ENCODE measurements at regions not wholly inside any gene's neighbourhood (a gene's known extent, or its start where the extent isn't known, plus 50 kb on each side); places are given as distances from the start of the nearest gene placed in this dataset.
A peak's percentile ranks its signal among the peaks of the same experiment; 100 is the strongest.

DNA sequence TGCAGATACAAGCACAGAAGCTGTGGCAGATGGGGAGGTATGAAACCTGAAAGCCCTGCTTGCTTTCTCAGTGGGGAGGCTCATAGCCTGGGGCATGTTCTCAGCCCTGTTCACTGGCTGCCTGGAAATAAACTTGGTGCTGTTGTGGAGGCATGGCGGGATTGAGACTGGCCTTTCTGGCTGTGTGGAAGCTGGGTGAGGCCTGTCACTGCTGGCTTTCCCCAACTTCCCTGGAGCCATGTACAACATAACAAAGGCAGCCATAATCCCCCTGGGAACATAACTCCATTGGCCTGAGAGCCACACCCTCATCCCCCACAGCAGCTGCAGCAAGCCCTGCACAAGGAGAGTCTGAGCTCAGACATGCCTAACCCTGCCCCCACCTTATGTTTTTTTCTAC lies 237.7 kb upstream of the TLL1 start:
- DNase-seq (ENCODE audit: low read depth) = peak; percentile 32
- H3K4me3 ChIP-seq (ENCODE audit: low read length) = no peak overlapping the region
- TF ChIP-seq, protein P1, sequence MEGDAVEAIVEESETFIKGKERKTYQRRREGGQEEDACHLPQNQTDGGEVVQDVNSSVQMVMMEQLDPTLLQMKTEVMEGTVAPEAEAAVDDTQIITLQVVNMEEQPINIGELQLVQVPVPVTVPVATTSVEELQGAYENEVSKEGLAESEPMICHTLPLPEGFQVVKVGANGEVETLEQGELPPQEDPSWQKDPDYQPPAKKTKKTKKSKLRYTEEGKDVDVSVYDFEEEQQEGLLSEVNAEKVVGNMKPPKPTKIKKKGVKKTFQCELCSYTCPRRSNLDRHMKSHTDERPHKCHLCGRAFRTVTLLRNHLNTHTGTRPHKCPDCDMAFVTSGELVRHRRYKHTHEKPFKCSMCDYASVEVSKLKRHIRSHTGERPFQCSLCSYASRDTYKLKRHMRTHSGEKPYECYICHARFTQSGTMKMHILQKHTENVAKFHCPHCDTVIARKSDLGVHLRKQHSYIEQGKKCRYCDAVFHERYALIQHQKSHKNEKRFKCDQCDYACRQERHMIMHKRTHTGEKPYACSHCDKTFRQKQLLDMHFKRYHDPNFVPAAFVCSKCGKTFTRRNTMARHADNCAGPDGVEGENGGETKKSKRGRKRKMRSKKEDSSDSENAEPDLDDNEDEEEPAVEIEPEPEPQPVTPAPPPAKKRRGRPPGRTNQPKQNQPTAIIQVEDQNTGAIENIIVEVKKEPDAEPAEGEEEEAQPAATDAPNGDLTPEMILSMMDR (IDR thresholded peaks at IDR 0.05; ENCODE audit: insufficient read depth, low read depth, low read length, missing control alignments) = no peak

DNA sequence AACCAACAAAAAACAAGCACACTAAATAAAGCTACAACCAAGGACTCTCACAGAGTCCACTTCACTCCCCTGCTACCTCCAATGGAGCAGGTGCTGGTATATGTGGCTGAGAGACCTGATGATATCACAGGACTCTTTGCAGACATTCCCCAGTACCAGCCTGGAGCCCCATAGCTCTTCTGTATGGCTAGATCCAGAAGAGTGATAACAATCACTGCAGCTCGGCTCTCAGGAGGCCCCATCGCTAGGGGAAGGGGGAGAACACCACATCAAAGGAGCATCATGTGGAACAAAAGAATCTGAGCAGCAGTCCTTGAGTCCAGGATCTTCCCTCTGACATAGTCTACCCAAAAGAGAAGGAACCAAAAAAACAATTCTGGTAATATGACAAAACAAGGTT lies 237.1 kb upstream of the TLL1 start:
- H3K4me3 ChIP-seq (ENCODE audit: low read length) = no peak overlapping the region
- no peak for DNase-seq (ENCODE audit: low read depth)
- TF ChIP-seq, protein P1 (IDR thresholded peaks at IDR 0.05; ENCODE audit: insufficient read depth, low read depth, low read length, missing control alignments) = no peak

DNA sequence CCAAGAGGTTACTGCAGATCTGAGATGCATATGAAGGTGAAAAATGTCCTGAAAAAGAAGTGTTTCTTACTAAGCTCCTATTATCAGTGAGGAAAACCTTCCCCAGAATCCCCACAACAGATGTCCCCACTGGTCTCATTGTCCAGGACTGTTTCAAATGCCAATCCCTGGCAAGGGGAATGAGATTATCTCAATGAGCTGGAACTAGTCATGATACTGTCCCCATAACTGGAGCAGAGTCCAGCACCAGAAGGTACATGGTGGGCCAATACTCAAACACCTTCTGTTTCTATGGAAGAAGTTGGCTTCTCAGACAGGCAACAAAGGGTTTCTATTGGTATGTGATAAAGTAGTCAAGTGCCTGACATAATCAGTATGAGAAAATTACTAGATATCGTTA lies 221.1 kb upstream of the TLL1 start:
- H3K4me3 ChIP-seq (ENCODE audit: low read length) = no peak overlapping the region
- no peak for DNase-seq (ENCODE audit: low read depth)
- TF ChIP-seq, protein P1 (IDR thresholded peaks at IDR 0.05; ENCODE audit: insufficient read depth, low read depth, low read length, missing control alignments) = no peak

DNA sequence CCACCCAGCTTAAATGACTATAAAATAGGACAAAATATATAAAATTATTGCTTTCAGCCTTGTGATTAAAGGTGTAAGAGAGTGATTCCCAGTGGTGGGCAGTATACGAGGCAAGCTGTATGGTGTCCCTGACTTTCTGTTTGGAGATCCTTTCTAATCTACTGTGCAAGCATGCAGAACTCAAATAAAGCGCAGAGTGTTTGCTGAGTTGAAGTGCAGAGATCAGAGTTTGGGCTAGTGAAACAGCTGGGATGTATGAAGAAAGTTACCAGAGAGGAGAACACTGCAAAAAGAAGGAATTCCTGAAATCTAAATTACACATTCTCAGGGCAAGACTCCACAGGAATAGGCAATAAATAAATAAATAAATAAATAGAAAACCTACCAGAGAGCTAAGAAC lies 218.5 kb upstream of the TLL1 start:
- H3K4me3 ChIP-seq (ENCODE audit: low read length) = no peak overlapping the region
- TF ChIP-seq, protein P1 (IDR thresholded peaks at IDR 0.05; ENCODE audit: insufficient read depth, low read depth, low read length, missing control alignments) = no peak
- DNase-seq (ENCODE audit: low read depth) = no peak

DNA sequence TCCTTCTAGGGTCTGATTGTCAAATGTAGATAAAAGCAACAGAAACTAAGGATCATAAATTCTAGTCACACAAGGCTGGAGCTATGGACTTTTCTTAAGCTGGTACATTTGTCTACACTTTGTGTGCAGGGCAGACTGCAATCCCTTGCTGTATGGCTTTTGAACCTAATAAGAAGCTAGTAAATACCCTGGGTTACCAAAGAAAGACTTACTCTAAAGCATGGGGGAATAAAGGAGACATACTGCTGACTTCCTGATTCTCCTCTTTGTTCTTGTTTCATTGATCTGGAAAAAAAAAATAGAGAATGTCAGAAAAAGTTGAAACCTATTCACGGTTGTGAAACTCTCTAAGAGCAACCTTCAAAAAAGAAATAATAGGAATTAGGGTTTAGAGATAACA lies 216.6 kb upstream of the TLL1 start:
- DNase-seq (ENCODE audit: low read depth) = no peak
- H3K4me3 ChIP-seq (ENCODE audit: low read length) = no peak overlapping the region
- TF ChIP-seq, protein P1 (IDR thresholded peaks at IDR 0.05; ENCODE audit: insufficient read depth, low read depth, low read length, missing control alignments) = no peak

DNA sequence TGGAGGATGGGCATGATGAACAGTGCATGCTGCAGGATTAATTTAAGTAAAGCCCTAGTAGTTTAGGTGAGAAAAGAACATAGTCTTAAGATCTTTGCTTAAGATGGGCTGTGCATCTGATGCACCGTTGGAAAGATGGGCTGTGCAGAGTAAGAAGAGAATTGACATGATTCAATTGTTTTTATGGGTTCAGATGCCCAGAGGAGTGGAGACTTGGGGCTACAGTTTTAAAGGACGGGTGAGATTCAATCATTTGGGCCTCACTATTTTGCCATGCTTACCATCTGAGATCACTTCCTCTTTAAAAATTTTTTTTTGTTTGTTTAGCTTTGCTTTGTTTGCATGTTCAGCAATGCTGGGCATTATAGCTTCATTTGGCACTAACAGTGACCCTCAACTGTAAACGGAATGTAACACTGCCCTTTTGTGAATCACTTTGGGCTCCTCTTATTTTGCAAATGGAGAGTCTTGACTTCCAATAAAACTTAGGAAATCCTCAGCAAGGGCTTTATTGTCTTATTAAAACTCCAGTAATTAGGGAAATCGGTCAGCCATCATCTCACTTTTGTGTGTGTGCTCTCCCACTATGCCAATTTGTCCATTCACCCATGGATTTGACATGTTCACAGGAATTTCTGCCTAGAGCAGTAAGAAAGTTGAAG lies 216.1 kb upstream of the TLL1 start:
- DNase-seq (ENCODE audit: low read depth) = no peak
- TF ChIP-seq, protein P1 (IDR thresholded peaks at IDR 0.05; ENCODE audit: insufficient read depth, low read depth, low read length, missing control alignments) = no peak
- no peak overlapping the region for H3K4me3 ChIP-seq (ENCODE audit: low read length)

DNA sequence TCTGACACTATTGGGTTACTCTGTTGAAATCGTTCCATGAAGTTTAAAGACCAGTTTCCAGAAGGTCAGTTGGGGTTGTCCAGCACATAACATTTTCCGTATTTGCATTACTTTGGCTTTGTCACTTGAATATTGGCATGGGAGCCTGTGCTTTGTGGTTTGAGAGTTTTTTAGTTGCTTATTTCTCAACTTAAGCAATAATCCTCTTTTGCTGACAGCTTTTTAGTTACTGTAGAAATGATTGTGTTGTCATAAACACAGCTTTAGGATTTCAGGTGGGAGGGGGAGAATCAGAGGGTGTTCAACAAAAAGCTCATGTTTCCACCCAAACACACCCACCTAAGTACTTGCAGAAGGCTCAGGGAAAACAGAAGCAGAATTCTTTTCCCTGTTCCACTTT lies 210.7 kb upstream of the TLL1 start:
- no peak for DNase-seq (ENCODE audit: low read depth)
- no peak overlapping the region for H3K4me3 ChIP-seq (ENCODE audit: low read length)
- TF ChIP-seq, protein P1 (IDR thresholded peaks at IDR 0.05; ENCODE audit: insufficient read depth, low read depth, low read length, missing control alignments) = no peak
